Transverse colon (tissue), 3 donors: ENCODE measurements at regions not wholly inside any gene's neighbourhood (a gene's known extent, or its start where the extent isn't known, plus 50 kb on each side); places are given as distances from the start of the nearest gene placed in this dataset.

Experiments
- CTCF ChIP-seq, 5 experiments: fragments of 200-600 bp in 3 of 5; fragments of 450-650 bp in 2 of 5; sonication (generic) in 3 of 5; IDR thresholded peaks; 1 replicate in 2 of 5; 2 replicates in 3 of 5; pipeline ENCODE4 v1.5.1; 2016 to 2017; ENCODE audit warnings: antibody characterized with exemption in 5 of 5, inconsistent platforms in 3 of 5, mild to moderate bottlenecking in 2 of 5, moderate library complexity in 1 of 5
- EP300 ChIP-seq: sonication (generic); formaldehyde crosslinking; IDR thresholded peaks from one replicate; pipeline ENCODE4 v1.6.1; 2017; ENCODE audit warnings: antibody characterized with exemption, low read depth

- TF ChIP-seq EP300 (no peak), CTCF (IDR thresholded peaks at IDR 0.05) (no peak)
These were observed 777.4 kb upstream of the CHD1 start for GRCh38 chr5:99706160-99706559.
